ENCODE measurements at regions not wholly inside any gene's neighbourhood (a gene's known extent, or its start where the extent isn't known, plus 50 kb on each side); places are given as distances from the start of the nearest gene placed in this dataset.

DNA sequence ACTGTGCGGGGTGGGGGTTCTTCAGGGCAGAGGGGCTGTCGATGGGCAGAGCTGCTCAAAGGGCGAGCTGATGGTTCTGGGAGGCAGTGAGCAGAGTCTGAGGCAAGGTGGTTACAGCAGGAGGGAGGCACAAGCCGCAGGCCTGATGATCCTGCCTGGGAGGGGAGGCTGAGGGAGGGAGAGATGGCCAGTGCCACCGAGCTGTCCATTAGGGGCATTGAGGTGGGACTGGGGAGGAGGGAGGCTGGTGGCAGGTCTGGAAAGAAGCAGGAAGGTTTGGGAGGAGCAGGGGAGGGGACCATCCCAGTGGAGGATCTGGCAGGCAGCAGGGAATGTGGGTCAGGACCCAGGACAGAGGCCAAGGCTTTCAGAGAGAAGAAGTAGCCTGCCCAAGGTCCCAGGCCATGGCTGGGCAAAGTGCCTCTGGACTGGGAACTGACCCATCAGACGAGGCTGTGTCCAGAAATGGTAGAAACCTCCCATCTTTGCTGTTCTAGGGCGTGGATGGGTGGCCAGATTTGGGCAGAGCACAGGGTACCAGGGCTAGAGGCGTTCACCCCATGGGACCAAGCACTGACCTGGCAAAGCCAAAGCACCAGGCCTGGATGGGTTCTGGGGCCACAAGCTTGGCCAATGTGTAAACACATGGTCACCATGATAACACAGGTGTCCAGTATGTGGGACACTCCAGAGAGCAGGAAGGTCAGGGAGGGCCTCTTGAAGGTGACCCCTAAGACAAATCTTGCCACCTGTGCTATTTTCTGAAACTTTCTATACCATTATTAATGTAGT is 55.5 kb downstream of the INHBB start:
- no peak for DNase-seq (ENCODE audit: low read depth)

GRCh38 chr2:120402067-120402433 is 56.1 kb downstream of the INHBB start:
- DNase-seq (ENCODE audit: low read depth): no peak

- DNase-seq (ENCODE audit: low read depth): no peak
These were observed 56.6 kb downstream of the INHBB start for GRCh38 chr2:120402508-120402907.

GRCh38 chr2:120403261-120403660 is 57.3 kb downstream of the INHBB start:
- DNase-seq (ENCODE audit: low read depth): no peak

GRCh38 chr2:120403676-120404075 is 57.7 kb downstream of the INHBB start:
- no peak for DNase-seq (ENCODE audit: low read depth)

DNA sequence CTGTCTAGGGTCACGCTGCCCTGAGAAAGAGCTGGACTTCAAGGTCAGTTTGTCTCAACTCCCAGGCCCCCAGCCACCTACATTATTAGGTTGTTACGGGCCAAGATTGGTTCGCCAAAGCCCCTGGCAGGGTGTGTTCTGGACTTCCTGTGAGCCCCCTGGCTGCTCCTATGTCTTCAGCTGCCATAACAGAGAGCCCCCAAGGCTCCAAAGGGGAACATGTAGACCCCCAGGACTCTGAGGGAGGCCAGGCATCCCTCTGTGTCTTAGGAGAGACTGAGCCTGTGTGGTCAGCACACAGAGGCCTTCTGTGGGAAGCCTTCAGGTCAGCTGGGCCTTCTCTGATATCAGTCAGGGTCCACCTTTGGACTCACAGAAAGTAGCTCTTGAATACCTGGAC is 58.3 kb downstream of the INHBB start:
- DNase-seq (ENCODE audit: low read depth): no peak

GRCh38 chr2:120404941-120405758 is 59.2 kb downstream of the INHBB start:
- DNase-seq (ENCODE audit: low read depth): no peak

DNA sequence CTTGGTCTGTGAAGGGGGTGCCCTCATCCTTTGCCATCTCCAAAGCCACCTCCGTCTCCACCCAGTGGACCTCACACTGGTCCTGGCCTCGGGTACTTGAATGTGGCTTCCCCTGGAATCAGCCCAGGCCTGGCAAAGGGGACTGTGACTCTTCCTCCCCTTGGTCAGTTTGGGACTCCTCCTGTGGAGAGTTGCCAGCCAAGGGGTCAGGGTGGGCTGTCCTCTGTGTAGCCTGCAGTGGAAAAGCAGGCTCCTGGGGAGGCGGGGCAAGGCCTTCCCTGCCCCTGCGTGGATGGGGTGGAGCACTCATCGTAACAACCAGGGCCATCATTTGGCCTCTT is 59.8 kb downstream of the INHBB start:
- DNase-seq (ENCODE audit: low read depth): no peak

GRCh38 chr2:120406566-120406965 is 60.6 kb downstream of the INHBB start:
- DNase-seq (ENCODE audit: low read depth): no peak

DNA sequence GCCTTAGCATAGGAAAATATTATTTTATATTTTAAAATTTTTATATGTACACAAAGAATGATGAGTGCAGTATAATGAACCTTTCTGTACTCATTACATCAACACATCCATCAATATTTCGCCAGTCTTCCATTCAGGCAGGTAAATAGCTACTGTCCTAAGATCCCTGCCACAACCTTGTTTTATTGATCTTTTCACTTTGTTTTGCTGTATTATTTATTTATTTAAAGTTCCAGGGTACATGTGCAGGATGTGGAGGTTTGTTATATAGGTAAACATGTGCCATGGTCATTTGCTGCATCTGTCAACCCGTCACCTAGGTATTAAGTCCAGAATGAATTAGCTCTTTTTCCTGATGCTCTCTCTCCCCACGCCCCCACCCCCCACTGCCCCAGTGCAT is 64.6 kb downstream of the INHBB start:
- no peak for DNase-seq (ENCODE audit: low read depth)

DNA sequence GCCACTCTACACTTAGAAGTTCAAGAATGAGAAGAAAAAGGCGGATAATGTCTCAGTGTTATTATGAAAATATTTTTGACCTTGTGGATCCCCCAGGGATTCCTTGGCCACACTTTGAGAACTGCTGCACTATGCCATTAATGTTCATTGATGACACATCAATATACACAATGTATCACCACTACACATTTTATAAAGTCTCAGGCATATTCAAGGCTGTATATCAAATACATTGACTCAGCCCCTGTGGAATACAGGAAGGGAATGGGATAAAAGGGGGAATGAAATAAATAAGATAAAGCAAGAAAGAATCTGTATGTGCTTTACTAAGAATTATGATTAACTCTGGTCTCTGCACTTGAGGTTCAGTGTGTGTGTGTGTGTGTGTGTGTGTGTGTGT is 69.1 kb downstream of the INHBB start:
- no peak for DNase-seq (ENCODE audit: low read depth)

DNA sequence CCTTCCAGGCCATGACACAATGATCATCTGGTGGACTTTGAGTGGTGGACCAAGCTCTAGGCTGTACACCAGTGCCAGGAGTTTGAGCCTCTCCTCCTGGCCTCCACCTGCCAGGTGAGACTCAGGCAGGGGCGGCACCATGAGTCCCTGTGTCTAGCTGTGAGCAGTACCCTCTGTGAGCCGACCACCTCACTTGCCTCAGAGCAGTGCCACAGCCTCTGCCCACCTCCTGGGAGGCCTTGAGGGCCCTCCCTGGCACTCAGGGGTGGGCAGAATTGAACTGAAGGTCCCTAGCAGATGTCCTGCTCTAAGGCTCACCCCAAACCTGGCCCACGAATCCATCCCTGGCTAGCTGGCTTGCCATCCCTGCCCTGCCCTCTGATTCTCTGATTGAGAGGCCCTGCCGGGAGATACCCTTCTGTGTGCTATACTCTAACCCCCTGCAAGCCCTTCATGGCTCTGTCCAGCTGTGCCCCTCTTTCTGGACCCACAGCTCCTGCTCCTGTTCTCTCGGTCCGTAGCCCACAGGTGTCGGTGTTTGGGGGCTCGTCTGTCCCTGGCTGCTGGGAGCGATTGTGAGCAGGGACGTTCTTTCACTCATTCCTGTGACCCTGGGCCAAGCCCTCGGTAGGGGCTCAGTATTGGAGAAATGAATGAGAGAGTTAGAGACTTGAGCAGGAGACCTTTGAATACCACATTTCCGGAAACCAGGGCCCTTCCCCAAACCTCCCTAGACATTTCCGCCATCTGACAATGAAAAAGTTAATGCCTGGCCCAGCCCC is 70.0 kb downstream of the INHBB start:
- no peak for DNase-seq (ENCODE audit: low read depth)

- DNase-seq (ENCODE audit: low read depth): no peak
These were observed 72.3 kb downstream of the INHBB start for GRCh38 chr2:120418174-120418787.

- no peak for DNase-seq (ENCODE audit: low read depth)
These were observed 73.1 kb downstream of the INHBB start for GRCh38 chr2:120419073-120419472.

GRCh38 chr2:120419955-120420354 is 74.0 kb downstream of the INHBB start:
- DNase-seq (ENCODE audit: low read depth): no peak

DNA sequence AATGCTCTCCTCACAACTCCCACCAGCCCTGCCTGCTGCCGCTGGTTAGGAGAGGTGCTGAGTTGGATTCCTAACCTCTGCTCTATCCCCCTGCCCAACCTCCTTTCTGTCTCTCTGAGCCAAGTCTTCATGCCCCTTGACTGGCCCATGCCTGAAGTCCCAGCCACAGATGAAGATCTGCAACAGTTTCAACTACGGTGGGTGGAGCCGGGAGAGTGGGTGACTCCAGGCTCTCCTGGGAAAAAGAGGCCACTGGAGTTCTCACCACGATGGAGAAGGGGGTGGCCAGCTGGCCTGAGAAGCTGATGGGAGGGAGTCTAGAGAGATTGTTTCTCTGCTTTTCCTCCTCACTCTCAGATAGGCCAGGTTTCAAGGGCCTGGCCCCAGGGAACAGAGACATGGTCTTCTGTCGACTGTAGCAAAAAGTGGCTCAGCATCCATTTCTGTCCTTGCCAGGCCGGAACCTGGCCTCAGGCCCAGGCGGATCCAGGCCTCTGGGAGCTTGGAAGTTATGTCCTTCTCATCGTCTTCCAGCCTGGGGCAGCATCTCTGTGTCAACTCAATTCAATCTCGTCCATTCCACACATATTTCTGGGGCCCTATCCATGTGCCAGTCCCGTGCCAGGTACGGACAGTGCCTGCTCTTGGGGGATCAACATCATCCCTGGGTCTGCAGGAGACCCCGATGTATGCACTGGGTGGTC is 75.3 kb downstream of the INHBB start:
- DNase-seq (ENCODE audit: low read depth): no peak

- DNase-seq (ENCODE audit: low read depth): no peak
These were observed 75.9 kb downstream of the INHBB start for GRCh38 chr2:120421830-120422175.

GRCh38 chr2:120422465-120423160 is 76.7 kb downstream of the INHBB start:
- DNase-seq (ENCODE audit: low read depth): no peak

DNA sequence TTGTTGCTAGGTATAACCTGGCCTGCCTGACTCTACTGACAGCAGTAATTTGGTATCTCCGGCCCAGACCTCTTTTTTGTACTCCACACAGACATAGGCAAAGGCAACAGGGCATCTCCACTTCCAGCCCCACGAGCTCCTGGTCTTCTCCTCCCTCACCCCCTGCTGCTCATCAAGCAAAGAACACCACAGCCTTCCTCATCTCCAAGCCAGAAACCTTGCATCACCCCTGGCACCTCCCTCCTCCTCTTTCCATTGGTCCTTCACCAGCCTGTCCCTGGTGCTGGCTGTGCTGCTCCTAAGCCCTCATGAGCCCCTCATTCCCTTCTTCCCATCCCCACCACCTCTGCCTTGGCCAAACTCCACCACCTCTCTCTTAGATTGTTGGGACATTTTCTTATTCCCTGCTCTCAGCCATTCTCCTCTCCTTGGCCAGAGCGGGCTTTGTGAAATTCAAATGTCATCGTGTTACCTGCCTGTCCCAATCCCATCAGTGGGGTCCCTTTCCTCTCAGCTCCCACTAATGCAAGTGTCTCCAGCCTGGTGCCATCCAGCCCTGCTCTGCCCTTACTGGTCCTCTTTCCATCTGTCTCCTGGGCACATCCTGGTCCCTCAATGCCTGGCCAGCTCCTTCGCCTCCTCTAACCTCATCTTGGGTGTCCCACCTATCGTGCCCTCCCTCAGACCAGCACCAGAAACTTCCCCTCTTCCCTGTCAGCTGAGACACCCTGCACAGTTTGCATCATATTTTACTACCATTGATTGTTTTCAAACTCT is 77.4 kb downstream of the INHBB start:
- no peak for DNase-seq (ENCODE audit: low read depth)

- DNase-seq (ENCODE audit: low read depth): no peak
These were observed 78.4 kb downstream of the INHBB start for GRCh38 chr2:120424274-120424796.

All from activated T-cell treated with anti-CD3 and anti-CD28 coated beads for 1 hour (primary cell).